Heart left ventricle (tissue), 13 donors: ENCODE measurements at regions not wholly inside any gene's neighbourhood (a gene's known extent, or its start where the extent isn't known, plus 50 kb on each side); places are given as distances from the start of the nearest gene placed in this dataset.

Source experiments
- CTCF ChIP-seq, 12 donors: fragments of 200-600 bp; sonication (generic) in 4 of 12; IDR thresholded peaks; one replicate each; pipeline versions ENCODE4 v1.5.0 to v1.8.0; 2018 to 2022; ENCODE audit warnings: antibody characterized with exemption in 12 of 12, mild to moderate bottlenecking in 5 of 12
- POLR2A ChIP-seq, 2 donors: fragments of 450-650 bp; IDR thresholded peaks; one replicate each; pipeline ENCODE4 v1.6.1; 2017; ENCODE audit warnings: antibody characterized with exemption in 2 of 2, mild to moderate bottlenecking in 2 of 2, moderate library complexity in 2 of 2
- donor health status: ischemic (EF 13 %, LVEDD 7.1; RV severe dilation, severe dysfunction).
- donor health status: DM: no; HTN: yes; CAD: no.
- donor health status: DM: no; HTN: no; CAD: no.
- donor health status: ischemic (EF 25% LVEDD 6.9; RV normal size, moderate dysfunction).
- donor health status: ischemic (EF 25% LVEDD 5.7; RV mildly dilated, moderate dysfunction).
- donor health status: ischemic (EF 35%, LVEDD 5.7; RV mildly dilated, moderate dysfunction).
- donor health status: nonischemic (EF 11% LVEDD 7.7; RV severe dilation, severe dysfunction).
- donor health status: DM: yes; HTN: yes; CAD: no.
- donor health status: PGD.
- donor health status: ischemic (EF 29% LVEDD 5.4; RV normal size, mild dysfunction).
- donor health status: nonischemic (EF 23%, LVEDD 6.1; RV moderate dilation, normal function).

GRCh38 chr5:90174236-90174635, 235.3 kb downstream of the CETN3 start:
- no peak for TF ChIP-seq CTCF (IDR thresholded peaks at IDR 0.05)
- TF ChIP-seq POLR2A (IDR thresholded peaks at IDR 0.05): no peak
